ENCODE measurements at regions not wholly inside any gene's neighbourhood (a gene's known extent, or its start where the extent isn't known, plus 50 kb on each side); places are given as distances from the start of the nearest gene placed in this dataset.

DNA sequence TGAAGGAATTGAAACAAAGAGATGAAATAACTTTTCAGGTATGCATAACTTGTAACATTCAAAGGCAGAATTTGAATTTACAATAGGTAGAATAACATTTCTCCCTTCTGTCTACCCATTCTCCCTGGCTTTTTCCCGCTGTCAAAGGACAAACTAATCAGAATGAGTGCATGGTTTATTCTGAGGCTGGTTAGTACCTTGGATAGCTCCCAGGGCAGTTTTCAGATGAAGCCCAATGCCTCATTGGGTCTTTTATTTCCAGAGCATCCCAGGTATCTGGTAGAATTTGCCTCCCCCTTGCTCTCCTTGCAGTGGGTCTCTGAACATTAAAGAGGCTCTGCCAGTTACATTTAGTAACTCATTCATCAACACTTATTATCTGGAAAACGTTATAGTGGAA lies 665.5 kb downstream of the BCKDHB start:
- no TSS peak for BruUV-seq (replicated peaks)
- H3K36me3 ChIP-seq (ENCODE audit: control insufficient read depth in 2 of 2, insufficient read depth in 2 of 2, low read length in 1 of 2): no peaks in the 10 kb centered on the region
- ChIA-PET POLR2A (no interaction called here), RAD21 (ENCODE audit: unreplicated experiment) (no interaction called here), CTCF (no interaction called here), SMC1A (ENCODE audit: uncharacterized antibody, unreplicated experiment) (no interaction called here)
- H3K4me2 ChIP-seq (ENCODE audit: control insufficient read depth, insufficient read depth): no peak overlapping the region
- H3K4me1 ChIP-seq (ENCODE audit: control insufficient read depth, insufficient read depth, low read length): no peaks in the 10 kb centered on the region
- no peaks in the 10 kb centered on the region for H3K27me3 ChIP-seq (replicated peaks in 1 of 2; ENCODE audit: control insufficient read depth in 2 of 2, insufficient read depth in 2 of 2, low read length in 1 of 2)
- H3K27ac ChIP-seq (ENCODE audit: control insufficient read depth, insufficient read depth): no peak overlapping the region
- H3K79me2 ChIP-seq (ENCODE audit: control insufficient read depth, insufficient read depth, low read length): no peaks in the 10 kb centered on the region
- no peak overlapping the region for H3K4me3 ChIP-seq
- no peak overlapping the region for H2AFZ ChIP-seq (ENCODE audit: control insufficient read depth, low read depth, low read length)
- no peak overlapping the region for H3K9ac ChIP-seq (ENCODE audit: control insufficient read depth, insufficient read depth, low read length)
- no peaks in the 10 kb centered on the region for H4K20me1 ChIP-seq (ENCODE audit: control insufficient read depth, insufficient read depth)
- no peaks in the 10 kb centered on the region for H3K9me3 ChIP-seq (replicated peaks; ENCODE audit: control insufficient read depth, insufficient read depth, low read length)
- TF ChIP-seq, protein P1, sequence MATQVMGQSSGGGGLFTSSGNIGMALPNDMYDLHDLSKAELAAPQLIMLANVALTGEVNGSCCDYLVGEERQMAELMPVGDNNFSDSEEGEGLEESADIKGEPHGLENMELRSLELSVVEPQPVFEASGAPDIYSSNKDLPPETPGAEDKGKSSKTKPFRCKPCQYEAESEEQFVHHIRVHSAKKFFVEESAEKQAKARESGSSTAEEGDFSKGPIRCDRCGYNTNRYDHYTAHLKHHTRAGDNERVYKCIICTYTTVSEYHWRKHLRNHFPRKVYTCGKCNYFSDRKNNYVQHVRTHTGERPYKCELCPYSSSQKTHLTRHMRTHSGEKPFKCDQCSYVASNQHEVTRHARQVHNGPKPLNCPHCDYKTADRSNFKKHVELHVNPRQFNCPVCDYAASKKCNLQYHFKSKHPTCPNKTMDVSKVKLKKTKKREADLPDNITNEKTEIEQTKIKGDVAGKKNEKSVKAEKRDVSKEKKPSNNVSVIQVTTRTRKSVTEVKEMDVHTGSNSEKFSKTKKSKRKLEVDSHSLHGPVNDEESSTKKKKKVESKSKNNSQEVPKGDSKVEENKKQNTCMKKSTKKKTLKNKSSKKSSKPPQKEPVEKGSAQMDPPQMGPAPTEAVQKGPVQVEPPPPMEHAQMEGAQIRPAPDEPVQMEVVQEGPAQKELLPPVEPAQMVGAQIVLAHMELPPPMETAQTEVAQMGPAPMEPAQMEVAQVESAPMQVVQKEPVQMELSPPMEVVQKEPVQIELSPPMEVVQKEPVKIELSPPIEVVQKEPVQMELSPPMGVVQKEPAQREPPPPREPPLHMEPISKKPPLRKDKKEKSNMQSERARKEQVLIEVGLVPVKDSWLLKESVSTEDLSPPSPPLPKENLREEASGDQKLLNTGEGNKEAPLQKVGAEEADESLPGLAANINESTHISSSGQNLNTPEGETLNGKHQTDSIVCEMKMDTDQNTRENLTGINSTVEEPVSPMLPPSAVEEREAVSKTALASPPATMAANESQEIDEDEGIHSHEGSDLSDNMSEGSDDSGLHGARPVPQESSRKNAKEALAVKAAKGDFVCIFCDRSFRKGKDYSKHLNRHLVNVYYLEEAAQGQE (IDR thresholded peaks at IDR 0.05; ENCODE audit: low read depth, low read length): peak; percentile 83
- TF ChIP-seq, protein P2, sequence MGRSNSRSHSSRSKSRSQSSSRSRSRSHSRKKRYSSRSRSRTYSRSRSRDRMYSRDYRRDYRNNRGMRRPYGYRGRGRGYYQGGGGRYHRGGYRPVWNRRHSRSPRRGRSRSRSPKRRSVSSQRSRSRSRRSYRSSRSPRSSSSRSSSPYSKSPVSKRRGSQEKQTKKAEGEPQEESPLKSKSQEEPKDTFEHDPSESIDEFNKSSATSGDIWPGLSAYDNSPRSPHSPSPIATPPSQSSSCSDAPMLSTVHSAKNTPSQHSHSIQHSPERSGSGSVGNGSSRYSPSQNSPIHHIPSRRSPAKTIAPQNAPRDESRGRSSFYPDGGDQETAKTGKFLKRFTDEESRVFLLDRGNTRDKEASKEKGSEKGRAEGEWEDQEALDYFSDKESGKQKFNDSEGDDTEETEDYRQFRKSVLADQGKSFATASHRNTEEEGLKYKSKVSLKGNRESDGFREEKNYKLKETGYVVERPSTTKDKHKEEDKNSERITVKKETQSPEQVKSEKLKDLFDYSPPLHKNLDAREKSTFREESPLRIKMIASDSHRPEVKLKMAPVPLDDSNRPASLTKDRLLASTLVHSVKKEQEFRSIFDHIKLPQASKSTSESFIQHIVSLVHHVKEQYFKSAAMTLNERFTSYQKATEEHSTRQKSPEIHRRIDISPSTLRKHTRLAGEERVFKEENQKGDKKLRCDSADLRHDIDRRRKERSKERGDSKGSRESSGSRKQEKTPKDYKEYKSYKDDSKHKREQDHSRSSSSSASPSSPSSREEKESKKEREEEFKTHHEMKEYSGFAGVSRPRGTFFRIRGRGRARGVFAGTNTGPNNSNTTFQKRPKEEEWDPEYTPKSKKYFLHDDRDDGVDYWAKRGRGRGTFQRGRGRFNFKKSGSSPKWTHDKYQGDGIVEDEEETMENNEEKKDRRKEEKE (IDR thresholded peaks at IDR 0.05): no peak
- TF ChIP-seq, protein P3, sequence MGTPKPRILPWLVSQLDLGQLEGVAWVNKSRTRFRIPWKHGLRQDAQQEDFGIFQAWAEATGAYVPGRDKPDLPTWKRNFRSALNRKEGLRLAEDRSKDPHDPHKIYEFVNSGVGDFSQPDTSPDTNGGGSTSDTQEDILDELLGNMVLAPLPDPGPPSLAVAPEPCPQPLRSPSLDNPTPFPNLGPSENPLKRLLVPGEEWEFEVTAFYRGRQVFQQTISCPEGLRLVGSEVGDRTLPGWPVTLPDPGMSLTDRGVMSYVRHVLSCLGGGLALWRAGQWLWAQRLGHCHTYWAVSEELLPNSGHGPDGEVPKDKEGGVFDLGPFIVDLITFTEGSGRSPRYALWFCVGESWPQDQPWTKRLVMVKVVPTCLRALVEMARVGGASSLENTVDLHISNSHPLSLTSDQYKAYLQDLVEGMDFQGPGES (IDR thresholded peaks at IDR 0.05): no peak
- TF ChIP-seq TCF3 (IDR thresholded peaks at IDR 0.05; ENCODE audit: borderline replicate concordance, insufficient read depth, low read depth, low read length) (no peak), EP300 (IDR thresholded peaks at IDR 0.05; ENCODE audit: borderline replicate concordance in 1 of 2, control insufficient read depth in 1 of 2, low read depth in 2 of 2, low read length in 2 of 2) (no peak), RAD21 (IDR thresholded peaks at IDR 0.05; ENCODE audit: insufficient read depth, low read depth, low read length) (no peak)
- DNase-seq (ENCODE audit: low read depth, low spot score): no peak
- in situ Hi-C loops (cut with MboI) (no loop called here), intact Hi-C loops (cut with micrococcal nuclease; ENCODE audit: unreplicated experiment) (no loop called here)
- ATAC-seq: no peak
- FAIRE-seq: no peak
- WGBS (ENCODE audit: insufficient coverage, insufficient replicate concordance, low lambda C conversion rate, missing lambda C conversion rate): 0% methylated on average over 2 of the region's 2 CpGs
